ENCODE measurements at regions not wholly inside any gene's neighbourhood (a gene's known extent, or its start where the extent isn't known, plus 50 kb on each side); places are given as distances from the start of the nearest gene placed in this dataset.

DNA sequence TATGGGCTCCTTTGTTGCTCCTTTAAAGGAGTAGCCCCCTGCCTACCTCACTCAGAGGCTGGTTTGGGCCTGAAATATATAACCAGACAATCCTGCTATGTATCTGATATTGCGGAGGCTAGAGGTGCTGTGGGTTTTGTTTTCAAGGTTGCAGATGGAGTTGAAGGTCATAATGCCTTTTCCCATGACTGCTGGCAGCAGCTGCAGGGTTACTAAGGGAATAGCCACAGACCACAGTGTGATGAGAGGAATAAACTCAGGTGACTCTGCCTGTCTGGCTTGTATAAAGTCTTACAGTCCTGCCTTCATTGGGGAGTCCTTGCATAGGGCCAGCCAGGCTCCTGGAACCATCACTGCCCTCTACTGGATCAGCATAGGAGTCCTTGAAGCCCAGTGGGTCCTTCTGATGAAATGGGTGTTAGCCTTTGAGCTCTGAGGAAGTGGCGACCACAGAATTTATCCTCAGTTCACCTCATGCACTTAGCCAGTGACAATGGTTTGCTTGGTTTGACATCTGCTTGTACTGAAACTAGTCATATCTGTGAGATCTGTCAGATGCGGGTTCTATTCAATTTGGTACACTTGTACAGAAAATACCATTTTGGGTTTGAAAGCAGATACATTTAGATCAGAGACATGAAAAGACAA lies 174.4 kb upstream of the HMCN1 start (continued):
- TF ChIP-seq ZNF569 (CRISPR knock-in tag; IDR thresholded peaks at IDR 0.05; ENCODE audit: borderline replicate concordance), result no peak
- TF ChIP-seq TCF7L2 (IDR thresholded peaks at IDR 0.05; ENCODE audit: low read depth, low read length), result no peak
- TF ChIP-seq, protein P1, sequence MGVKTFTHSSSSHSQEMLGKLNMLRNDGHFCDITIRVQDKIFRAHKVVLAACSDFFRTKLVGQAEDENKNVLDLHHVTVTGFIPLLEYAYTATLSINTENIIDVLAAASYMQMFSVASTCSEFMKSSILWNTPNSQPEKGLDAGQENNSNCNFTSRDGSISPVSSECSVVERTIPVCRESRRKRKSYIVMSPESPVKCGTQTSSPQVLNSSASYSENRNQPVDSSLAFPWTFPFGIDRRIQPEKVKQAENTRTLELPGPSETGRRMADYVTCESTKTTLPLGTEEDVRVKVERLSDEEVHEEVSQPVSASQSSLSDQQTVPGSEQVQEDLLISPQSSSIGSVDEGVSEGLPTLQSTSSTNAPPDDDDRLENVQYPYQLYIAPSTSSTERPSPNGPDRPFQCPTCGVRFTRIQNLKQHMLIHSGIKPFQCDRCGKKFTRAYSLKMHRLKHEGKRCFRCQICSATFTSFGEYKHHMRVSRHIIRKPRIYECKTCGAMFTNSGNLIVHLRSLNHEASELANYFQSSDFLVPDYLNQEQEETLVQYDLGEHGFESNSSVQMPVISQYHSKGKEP (CRISPR knock-in tag; IDR thresholded peaks at IDR 0.05), result no peak
- no peak for TF ChIP-seq GLI4 (CRISPR knock-in tag; IDR thresholded peaks at IDR 0.05; ENCODE audit: borderline replicate concordance)
- TF ChIP-seq U2AF1 (optimal IDR thresholded peaks at IDR 0.05; ENCODE audit: low read depth, low read length), result no peak
- TF ChIP-seq ZNF263 (CRISPR knock-in tag; IDR thresholded peaks at IDR 0.05), result no peak
- TF ChIP-seq, protein P2, sequence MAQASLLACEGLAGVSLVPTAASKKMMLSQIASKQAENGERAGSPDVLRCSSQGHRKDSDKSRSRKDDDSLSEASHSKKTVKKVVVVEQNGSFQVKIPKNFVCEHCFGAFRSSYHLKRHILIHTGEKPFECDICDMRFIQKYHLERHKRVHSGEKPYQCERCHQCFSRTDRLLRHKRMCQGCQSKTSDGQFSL (CRISPR knock-in tag; IDR thresholded peaks at IDR 0.05), result no peak
- no peak for TF ChIP-seq ZNF546 (CRISPR knock-in tag; conservative IDR thresholded peaks at IDR 0.05)
- no peak for TF ChIP-seq ATRX (CRISPR knock-in tag; IDR thresholded peaks at IDR 0.05; ENCODE audit: borderline replicate concordance)
- no peak for TF ChIP-seq PHF8 (CRISPR knock-in tag; IDR thresholded peaks at IDR 0.05)

DNA sequence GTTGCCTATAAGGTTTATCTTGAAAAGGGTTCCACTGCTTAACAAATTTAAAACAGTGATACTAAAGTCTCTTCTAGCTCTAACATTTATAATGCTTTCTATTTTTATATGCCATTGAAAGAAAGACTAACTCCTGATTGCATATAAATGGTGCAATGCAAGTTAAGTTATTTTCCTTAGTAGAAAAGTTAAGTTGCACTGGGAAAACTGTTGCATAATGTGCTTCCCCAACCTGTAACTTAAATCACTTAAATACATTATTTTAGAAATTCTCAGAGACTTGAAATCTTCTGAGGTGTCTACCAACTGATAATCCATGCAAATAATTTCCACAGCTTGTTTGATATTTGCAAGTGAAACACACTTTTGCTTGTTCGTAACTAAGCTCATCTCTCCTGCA lies 175.0 kb upstream of the HMCN1 start:
- Histone ChIP-seq H3K4me3 (replicated peaks in 1 of 3; ENCODE audit: insufficient read depth in 1 of 3, low read depth in 2 of 3, low read length in 3 of 3) (no peak overlapping the region), H3K4me2 (ENCODE audit: low read depth, low read length) (no peak overlapping the region), H3K9me3 (ENCODE audit: low read length) (no peaks in the 10 kb centered on the region), H3K9ac (ENCODE audit: insufficient read depth, low read depth, low read length) (no peak overlapping the region), H4K20me1 (ENCODE audit: insufficient read depth, low read length) (no peaks in the 10 kb centered on the region), H3K27me3 (ENCODE audit: control insufficient read depth in 1 of 2, insufficient read depth in 2 of 2, low read length in 2 of 2) (no peaks in the 10 kb centered on the region; a peak in 2 of 5 replicates), H3K4me1 (ENCODE audit: insufficient read depth, low read length) (no peaks in the 10 kb centered on the region), H3K27ac (ENCODE audit: extremely low read length, insufficient read depth, low read length) (no peak overlapping the region), H3K36me3 (replicated peaks in 1 of 2; ENCODE audit: control insufficient read depth in 1 of 2, insufficient read depth in 2 of 2, low read length in 2 of 2) (no peaks in the 10 kb centered on the region), H2AFZ (ENCODE audit: low read length) (no peak overlapping the region), H3K79me2 (ENCODE audit: insufficient read depth, low read length) (no peaks in the 10 kb centered on the region)
- CTCF ChIA-PET (ENCODE audit: low intra/inter-chr PET ratio, low total read pairs), result no interaction called here
- no peak for DNase-seq (ENCODE audit: low spot score)
- BruUV-seq (replicated peaks), result no TSS peak
- POLR2A ChIA-PET, result no interaction called here
- in situ Hi-C loops (cut with HindIII; ENCODE audit: extremely low pct_ligation_motif_present, low pct_unique_long_range_greater_than_20kb), result no loop called here
- WGBS (ENCODE audit: low lambda C conversion rate), result 55% methylated on average over 1 of the region's 1 CpG
- no peak for ATAC-seq
- no peak for FAIRE-seq
- intact Hi-C loops (cut with micrococcal nuclease; ENCODE audit: unreplicated experiment), result no loop called here
- TF ChIP-seq, protein P3, sequence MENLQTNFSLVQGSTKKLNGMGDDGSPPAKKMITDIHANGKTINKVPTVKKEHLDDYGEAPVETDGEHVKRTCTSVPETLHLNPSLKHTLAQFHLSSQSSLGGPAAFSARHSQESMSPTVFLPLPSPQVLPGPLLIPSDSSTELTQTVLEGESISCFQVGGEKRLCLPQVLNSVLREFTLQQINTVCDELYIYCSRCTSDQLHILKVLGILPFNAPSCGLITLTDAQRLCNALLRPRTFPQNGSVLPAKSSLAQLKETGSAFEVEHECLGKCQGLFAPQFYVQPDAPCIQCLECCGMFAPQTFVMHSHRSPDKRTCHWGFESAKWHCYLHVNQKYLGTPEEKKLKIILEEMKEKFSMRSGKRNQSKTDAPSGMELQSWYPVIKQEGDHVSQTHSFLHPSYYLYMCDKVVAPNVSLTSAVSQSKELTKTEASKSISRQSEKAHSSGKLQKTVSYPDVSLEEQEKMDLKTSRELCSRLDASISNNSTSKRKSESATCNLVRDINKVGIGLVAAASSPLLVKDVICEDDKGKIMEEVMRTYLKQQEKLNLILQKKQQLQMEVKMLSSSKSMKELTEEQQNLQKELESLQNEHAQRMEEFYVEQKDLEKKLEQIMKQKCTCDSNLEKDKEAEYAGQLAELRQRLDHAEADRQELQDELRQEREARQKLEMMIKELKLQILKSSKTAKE (CRISPR knock-in tag; IDR thresholded peaks at IDR 0.05; ENCODE audit: borderline replicate concordance), result no peak
- TF ChIP-seq HMG20B (CRISPR knock-in tag; conservative IDR thresholded peaks at IDR 0.05), result no peak
- no peak for TF ChIP-seq PITX1 (CRISPR knock-in tag; IDR thresholded peaks at IDR 0.05)
- no peak for TF ChIP-seq SUZ12 (IDR thresholded peaks at IDR 0.05; ENCODE audit: low read depth, low read length)
- TF ChIP-seq ZNF788 (CRISPR knock-in tag; IDR thresholded peaks at IDR 0.05; ENCODE audit: borderline replicate concordance), result no peak
- no peak for TF ChIP-seq ZSCAN31 (CRISPR knock-in tag; IDR thresholded peaks at IDR 0.05; ENCODE audit: low read depth)
- no peak for TF ChIP-seq RARG (CRISPR knock-in tag; IDR thresholded peaks at IDR 0.05; ENCODE audit: low read depth)
- no peak for TF ChIP-seq NR2F6 (IDR thresholded peaks at IDR 0.05)
- no peak for TF ChIP-seq NR2F6 (CRISPR knock-in tag; IDR thresholded peaks at IDR 0.05)
